ENCODE measurements at regions not wholly inside any gene's neighbourhood (a gene's known extent, or its start where the extent isn't known, plus 50 kb on each side); places are given as distances from the start of the nearest gene placed in this dataset.
"Not testable (repeated sequence)": the region's sequence is repeated elsewhere in the genome, so short reads cannot be mapped to it uniquely, and the experiment has no call there.

- H3K4me2 ChIP-seq (ENCODE audit: low read length); H3K9me3 ChIP-seq (replicated peaks; ENCODE audit: low read length); H3K4me1 ChIP-seq (ENCODE audit: control insufficient read depth, insufficient read depth, low read length); H3K9ac ChIP-seq (ENCODE audit: low read depth, low read length); H3K27me3 ChIP-seq (ENCODE audit: control insufficient read depth, insufficient read depth, low read length); H3K36me3 ChIP-seq (ENCODE audit: insufficient read depth, low read length): not testable (repeated sequence)
- peak overlapping the region; percentile 39 for H3K4me3 ChIP-seq (ENCODE audit: low read length)
Observed at GRCh38 chr9:65386191-65386590, 101.2 kb upstream of the FOXD4L5 start.

- not testable (repeated sequence) for H3K4me1 ChIP-seq (ENCODE audit: control insufficient read depth, insufficient read depth, low read length); H3K4me2 ChIP-seq (ENCODE audit: low read length); H3K36me3 ChIP-seq (ENCODE audit: insufficient read depth, low read length); H3K9me3 ChIP-seq (replicated peaks; ENCODE audit: low read length); H3K9ac ChIP-seq (ENCODE audit: low read depth, low read length); H3K27me3 ChIP-seq (ENCODE audit: control insufficient read depth, insufficient read depth, low read length); H3K4me3 ChIP-seq (ENCODE audit: low read length)
Observed at GRCh38 chr9:65385655-65386024, 100.6 kb upstream of the FOXD4L5 start.

- H3K4me3 ChIP-seq (ENCODE audit: low read length), result not testable (repeated sequence)
Observed at GRCh38 chr9:65384759-65385654, 100.0 kb upstream of the FOXD4L5 start.

GRCh38 chr9:65384066-65384465 lies 99.1 kb upstream of the FOXD4L5 start:
- not testable (repeated sequence) for H3K4me3 ChIP-seq (ENCODE audit: low read length); H3K4me1 ChIP-seq (ENCODE audit: control insufficient read depth, insufficient read depth, low read length); H3K9me3 ChIP-seq (replicated peaks; ENCODE audit: low read length); H3K36me3 ChIP-seq (ENCODE audit: insufficient read depth, low read length); H3K4me2 ChIP-seq (ENCODE audit: low read length); H3K27me3 ChIP-seq (ENCODE audit: control insufficient read depth, insufficient read depth, low read length); H3K9ac ChIP-seq (ENCODE audit: low read depth, low read length)

More at GRCh38 chr9:65384759-65385654, 100.0 kb upstream of the FOXD4L5 start:
- not testable (repeated sequence) for H3K9ac ChIP-seq (ENCODE audit: low read depth, low read length); H3K36me3 ChIP-seq (ENCODE audit: insufficient read depth, low read length); H3K9me3 ChIP-seq (replicated peaks; ENCODE audit: low read length); H3K4me2 ChIP-seq (ENCODE audit: low read length); H3K4me1 ChIP-seq (ENCODE audit: control insufficient read depth, insufficient read depth, low read length); H3K27me3 ChIP-seq (ENCODE audit: control insufficient read depth, insufficient read depth, low read length)

- H3K27me3 ChIP-seq (ENCODE audit: control insufficient read depth, insufficient read depth, low read length); H3K9ac ChIP-seq (ENCODE audit: low read depth, low read length); H3K36me3 ChIP-seq (ENCODE audit: insufficient read depth, low read length); H3K9me3 ChIP-seq (replicated peaks; ENCODE audit: low read length); H3K4me1 ChIP-seq (ENCODE audit: control insufficient read depth, insufficient read depth, low read length); H3K4me2 ChIP-seq (ENCODE audit: low read length); H3K4me3 ChIP-seq (ENCODE audit: low read length): not testable (repeated sequence)
Observed at GRCh38 chr9:65383646-65384045, 98.6 kb upstream of the FOXD4L5 start.

GRCh38 chr9:65382701-65383318 lies 97.8 kb upstream of the FOXD4L5 start:
- H3K9me3 ChIP-seq (replicated peaks; ENCODE audit: low read length); H3K9ac ChIP-seq (ENCODE audit: low read depth, low read length); H3K36me3 ChIP-seq (ENCODE audit: insufficient read depth, low read length); H3K4me2 ChIP-seq (ENCODE audit: low read length); H3K27me3 ChIP-seq (ENCODE audit: control insufficient read depth, insufficient read depth, low read length); H3K4me3 ChIP-seq (ENCODE audit: low read length); H3K4me1 ChIP-seq (ENCODE audit: control insufficient read depth, insufficient read depth, low read length): not testable (repeated sequence)
